Activated CD4-positive, alpha-beta T cell treated with anti-CD3 and anti-CD28 coated beads, Interleukin-2, amount 10 ng/mL, durations not matched to agents 24 days and 14 days (primary cell): ENCODE measurements at regions not wholly inside any gene's neighbourhood (a gene's known extent, or its start where the extent isn't known, plus 50 kb on each side); places are given as distances from the start of the nearest gene placed in this dataset.

Source experiments
- DNase-seq: peaks from one replicate; pipeline ENCODE4 v3.0.0; 2022
- H3K27ac Mint-ChIP-seq: one replicate; pipeline ENCODE4 v1.8.0; 2022; ENCODE audit warnings: mild to moderate bottlenecking, mixed read lengths
- H3K27me3 Mint-ChIP-seq: one replicate; pipeline ENCODE4 v1.8.0; 2022; ENCODE audit warnings: mixed read lengths
- H3K36me3 Mint-ChIP-seq: one replicate; pipeline ENCODE4 v1.8.0; 2022; ENCODE audit warnings: low read depth, mild to moderate bottlenecking, mixed read lengths
- H3K4me1 Mint-ChIP-seq: one replicate; pipeline ENCODE4 v1.8.0; 2021; ENCODE audit warnings: mixed read lengths
- H3K4me3 Mint-ChIP-seq: one replicate; pipeline ENCODE4 v1.8.0; 2022; ENCODE audit warnings: mild to moderate bottlenecking, moderate library complexity, mixed read lengths
- H3K9me3 Mint-ChIP-seq: one replicate; pipeline ENCODE4 v1.8.0; 2021; ENCODE audit warnings: mixed read lengths
- intact Hi-C: fragments of 100-400 bp; cut with micrococcal nuclease; formaldehyde crosslinking; loops from one replicate; pipeline ENCODE4 v1.15.1; 2023

- H3K9me3 Mint-ChIP-seq, result peaks cover 6% of the 10 kb centered on the region
- DNase-seq, result no peak
- H3K4me3 Mint-ChIP-seq, result no peak overlapping the region
- H3K36me3 Mint-ChIP-seq, result no peaks in the 10 kb centered on the region
- H3K4me1 Mint-ChIP-seq, result no peaks in the 10 kb centered on the region
- H3K27me3 Mint-ChIP-seq, result no peaks in the 10 kb centered on the region
- intact Hi-C loops, result no loop called here
- no peak overlapping the region for H3K27ac Mint-ChIP-seq
These were observed 868.8 kb downstream of the NTRK3 start for GRCh38 chr15:87387766-87388165.

GRCh38 chr15:87374339-87374738 is 882.2 kb downstream of the NTRK3 start:
- peaks cover 6% of the 10 kb centered on the region for H3K9me3 Mint-ChIP-seq
- no peak overlapping the region for H3K27ac Mint-ChIP-seq
- no peaks in the 10 kb centered on the region for H3K27me3 Mint-ChIP-seq
- H3K4me3 Mint-ChIP-seq, result no peak overlapping the region
- intact Hi-C loops, result no loop called here
- no peaks in the 10 kb centered on the region for H3K36me3 Mint-ChIP-seq
- no peaks in the 10 kb centered on the region for H3K4me1 Mint-ChIP-seq
- DNase-seq, result no peak

- no peaks in the 10 kb centered on the region for H3K4me1 Mint-ChIP-seq
- H3K27me3 Mint-ChIP-seq, result no peaks in the 10 kb centered on the region
- intact Hi-C loops, result no loop called here
- no peak overlapping the region for H3K27ac Mint-ChIP-seq
- no peak for DNase-seq
- H3K9me3 Mint-ChIP-seq, result peaks cover 11% of the 10 kb centered on the region
- H3K36me3 Mint-ChIP-seq, result no peaks in the 10 kb centered on the region
- no peak overlapping the region for H3K4me3 Mint-ChIP-seq
These were observed 887.3 kb downstream of the NTRK3 start for GRCh38 chr15:87369269-87369668.

- no peak for DNase-seq
- Mint-ChIP-seq H3K4me3 (no peak overlapping the region), H3K27ac (no peak overlapping the region), H3K4me1 (no peaks in the 10 kb centered on the region), H3K36me3 (no peaks in the 10 kb centered on the region), H3K9me3 (peaks cover 11% of the 10 kb centered on the region), H3K27me3 (no peaks in the 10 kb centered on the region)
- intact Hi-C loops, result no loop called here
These were observed 888.0 kb downstream of the NTRK3 start for GRCh38 chr15:87368511-87368910.

GRCh38 chr15:87365186-87365585 is 891.4 kb downstream of the NTRK3 start:
- H3K27me3 Mint-ChIP-seq, result no peaks in the 10 kb centered on the region
- intact Hi-C loops, result no loop called here
- H3K4me3 Mint-ChIP-seq, result no peak overlapping the region
- DNase-seq, result no peak
- no peaks in the 10 kb centered on the region for H3K36me3 Mint-ChIP-seq
- no peaks in the 10 kb centered on the region for H3K4me1 Mint-ChIP-seq
- H3K27ac Mint-ChIP-seq, result no peak overlapping the region
- peaks cover 4% of the 10 kb centered on the region for H3K9me3 Mint-ChIP-seq

- Mint-ChIP-seq H3K27me3 (no peaks in the 10 kb centered on the region), H3K4me3 (no peak overlapping the region), H3K4me1 (no peaks in the 10 kb centered on the region), H3K9me3 (peaks cover 3% of the 10 kb centered on the region), H3K27ac (no peak overlapping the region), H3K36me3 (no peaks in the 10 kb centered on the region)
- intact Hi-C loops, result no loop called here
- DNase-seq, result no peak
These were observed 894.0 kb downstream of the NTRK3 start for GRCh38 chr15:87362531-87362930.

- intact Hi-C loops, result no loop called here
- H3K27me3 Mint-ChIP-seq, result no peaks in the 10 kb centered on the region
- H3K9me3 Mint-ChIP-seq, result no peaks in the 10 kb centered on the region
- H3K36me3 Mint-ChIP-seq, result no peaks in the 10 kb centered on the region
- no peak overlapping the region for H3K27ac Mint-ChIP-seq
- no peaks in the 10 kb centered on the region for H3K4me1 Mint-ChIP-seq
- DNase-seq, result no peak
- no peak overlapping the region for H3K4me3 Mint-ChIP-seq
These were observed 898.8 kb downstream of the NTRK3 start for GRCh38 chr15:87357637-87358313.

GRCh38 chr15:87355946-87356345 is 900.6 kb downstream of the NTRK3 start:
- DNase-seq, result no peak
- H3K4me1 Mint-ChIP-seq, result no peaks in the 10 kb centered on the region
- H3K27me3 Mint-ChIP-seq, result no peaks in the 10 kb centered on the region
- intact Hi-C loops, result no loop called here
- H3K36me3 Mint-ChIP-seq, result no peaks in the 10 kb centered on the region
- no peak overlapping the region for H3K4me3 Mint-ChIP-seq
- H3K27ac Mint-ChIP-seq, result no peak overlapping the region
- no peaks in the 10 kb centered on the region for H3K9me3 Mint-ChIP-seq

GRCh38 chr15:87354661-87355410 is 901.7 kb downstream of the NTRK3 start:
- Mint-ChIP-seq H3K4me3 (no peak overlapping the region), H3K27ac (no peak overlapping the region), H3K27me3 (no peaks in the 10 kb centered on the region), H3K36me3 (no peaks in the 10 kb centered on the region), H3K4me1 (no peaks in the 10 kb centered on the region), H3K9me3 (no peaks in the 10 kb centered on the region)
- intact Hi-C loops, result no loop called here
- no peak for DNase-seq

- H3K27me3 Mint-ChIP-seq, result no peaks in the 10 kb centered on the region
- intact Hi-C loops, result no loop called here
- no peaks in the 10 kb centered on the region for H3K36me3 Mint-ChIP-seq
- H3K9me3 Mint-ChIP-seq, result no peaks in the 10 kb centered on the region
- no peak overlapping the region for H3K27ac Mint-ChIP-seq
- no peak for DNase-seq
- H3K4me3 Mint-ChIP-seq, result no peak overlapping the region
- no peaks in the 10 kb centered on the region for H3K4me1 Mint-ChIP-seq
These were observed 907.4 kb downstream of the NTRK3 start for GRCh38 chr15:87349181-87349580.

- no peaks in the 10 kb centered on the region for H3K36me3 Mint-ChIP-seq
- H3K9me3 Mint-ChIP-seq, result no peaks in the 10 kb centered on the region
- H3K4me1 Mint-ChIP-seq, result no peaks in the 10 kb centered on the region
- H3K4me3 Mint-ChIP-seq, result no peak overlapping the region
- H3K27me3 Mint-ChIP-seq, result no peaks in the 10 kb centered on the region
- intact Hi-C loops, result no loop called here
- H3K27ac Mint-ChIP-seq, result no peak overlapping the region
- DNase-seq, result no peak
These were observed 907.8 kb downstream of the NTRK3 start for GRCh38 chr15:87348746-87349145.

- H3K36me3 Mint-ChIP-seq, result no peaks in the 10 kb centered on the region
- no peaks in the 10 kb centered on the region for H3K9me3 Mint-ChIP-seq
- no peak for DNase-seq
- H3K4me3 Mint-ChIP-seq, result no peak overlapping the region
- H3K4me1 Mint-ChIP-seq, result no peaks in the 10 kb centered on the region
- no peak overlapping the region for H3K27ac Mint-ChIP-seq
- intact Hi-C loops, result no loop called here
- no peaks in the 10 kb centered on the region for H3K27me3 Mint-ChIP-seq
These were observed 908.6 kb downstream of the NTRK3 start for GRCh38 chr15:87347806-87348515.

- Mint-ChIP-seq H3K36me3 (no peaks in the 10 kb centered on the region), H3K9me3 (no peaks in the 10 kb centered on the region), H3K27me3 (no peaks in the 10 kb centered on the region), H3K4me3 (no peak overlapping the region), H3K27ac (no peak overlapping the region), H3K4me1 (no peaks in the 10 kb centered on the region)
- intact Hi-C loops, result no loop called here
- DNase-seq, result no peak
These were observed 910.6 kb downstream of the NTRK3 start for GRCh38 chr15:87345961-87346360.

- Mint-ChIP-seq H3K4me3 (no peak overlapping the region), H3K4me1 (no peaks in the 10 kb centered on the region), H3K9me3 (no peaks in the 10 kb centered on the region), H3K27ac (no peak overlapping the region), H3K27me3 (no peaks in the 10 kb centered on the region), H3K36me3 (no peaks in the 10 kb centered on the region)
- intact Hi-C loops, result no loop called here
- no peak for DNase-seq
These were observed 912.6 kb downstream of the NTRK3 start for GRCh38 chr15:87343966-87344365.
